Activated CD4-positive, CD25-positive, alpha-beta regulatory T cell treated with anti-CD3 and anti-CD28 coated beads, Interleukin-2, amount 50 U/mL, for 72 hours (primary cell): ENCODE measurements at regions not wholly inside any gene's neighbourhood (a gene's known extent, or its start where the extent isn't known, plus 50 kb on each side); places are given as distances from the start of the nearest gene placed in this dataset.

Experiments used
- DNase-seq: peaks from one replicate; pipeline ENCODE4 v3.0.0; 2021

- DNase-seq = no peak
Observed at GRCh38 chr20:57070296-57070695, 196.1 kb downstream of the BMP7 start.

- no peak for DNase-seq
Observed at GRCh38 chr20:57071283-57071731, 195.1 kb downstream of the BMP7 start.

- DNase-seq = no peak
Observed at GRCh38 chr20:57071954-57072583, 194.4 kb downstream of the BMP7 start.

- no peak for DNase-seq
Observed at GRCh38 chr20:57073402-57073801, 193.0 kb downstream of the BMP7 start.

- DNase-seq = no peak
Observed at GRCh38 chr20:57074386-57074785, 192.1 kb downstream of the BMP7 start.

- no peak for DNase-seq
Observed at GRCh38 chr20:57075181-57075580, 191.3 kb downstream of the BMP7 start.

- DNase-seq = no peak
Observed at GRCh38 chr20:57075603-57076002, 190.8 kb downstream of the BMP7 start.

- no peak for DNase-seq
Observed at GRCh38 chr20:57076152-57076652, 190.2 kb downstream of the BMP7 start.

- no peak for DNase-seq
Observed at GRCh38 chr20:57076951-57077350, 189.5 kb downstream of the BMP7 start.

GRCh38 chr20:57078116-57078515 lies 188.3 kb downstream of the BMP7 start:
- DNase-seq = no peak

- DNase-seq = no peak
Observed at GRCh38 chr20:57079031-57080005, 187.1 kb downstream of the BMP7 start.

- DNase-seq = no peak
Observed at GRCh38 chr20:57080796-57081195, 185.6 kb downstream of the BMP7 start.

- DNase-seq = no peak
Observed at GRCh38 chr20:57082357-57082945, 184.0 kb downstream of the BMP7 start.

- DNase-seq = no peak
Observed at GRCh38 chr20:57083072-57083471, 183.4 kb downstream of the BMP7 start.

- DNase-seq = no peak
Observed at GRCh38 chr20:57086066-57086465, 180.4 kb downstream of the BMP7 start.

GRCh38 chr20:57087102-57087501 lies 179.3 kb downstream of the BMP7 start:
- no peak for DNase-seq

GRCh38 chr20:57087705-57088104 lies 178.7 kb downstream of the BMP7 start:
- no peak for DNase-seq

GRCh38 chr20:57088436-57088835 lies 178.0 kb downstream of the BMP7 start:
- no peak for DNase-seq

- peak; percentile 58 for DNase-seq
Observed at GRCh38 chr20:57089699-57090144, 176.7 kb downstream of the BMP7 start.

- DNase-seq = no peak
Observed at GRCh38 chr20:57090590-57091560, 175.6 kb downstream of the BMP7 start.

- no peak for DNase-seq
Observed at GRCh38 chr20:57091748-57092111, 174.7 kb downstream of the BMP7 start.
